Sciatic nerve (tissue), 2 donors: ENCODE measurements at regions not wholly inside any gene's neighbourhood (a gene's known extent, or its start where the extent isn't known, plus 50 kb on each side); places are given as distances from the start of the nearest gene placed in this dataset.

Experiments used
- ATAC-seq: fragments of 200-7000 bp; cut with Tn5 transposase; one replicate; pipeline ENCODE4 v1.9.1; 2020; ENCODE audit warnings: mild to moderate bottlenecking, moderate library complexity
- DNase-seq: peaks from one replicate; pipeline ENCODE4 v3.0.0-alpha.2; 2020; ENCODE audit warnings: low spot score
- intact Hi-C: fragments of 100-400 bp; cut with DNase I; formaldehyde crosslinking; loops from one replicate; pipeline ENCODE4 v1.14.2; 2022
- donor health status: DM: no; HTN: no; CAD: no.
- donor health status: DM: no; HTN: no; CAD: no.

GRCh38 chr13:111411151-111411858, 90.9 kb downstream of the TEX29 start:
- intact Hi-C loops = no loop called here
- ATAC-seq (no peak), DNase-seq (no peak)

GRCh38 chr13:111411919-111412650, 91.6 kb downstream of the TEX29 start:
- no peak for ATAC-seq
- DNase-seq = no peak

GRCh38 chr13:111413407-111414187, 93.2 kb downstream of the TEX29 start:
- ATAC-seq (no peak), DNase-seq (no peak)
- intact Hi-C loops = no loop called here

More at GRCh38 chr13:111411919-111412650, 91.6 kb downstream of the TEX29 start:
- intact Hi-C loops = no loop called here

- ATAC-seq (no peak), DNase-seq (no peak)
- intact Hi-C loops = no loop called here
These were observed 93.9 kb downstream of the TEX29 start for GRCh38 chr13:111414341-111414740.

- ATAC-seq (no peak), DNase-seq (no peak)
- intact Hi-C loops = no loop called here
These were observed 94.8 kb downstream of the TEX29 start for GRCh38 chr13:111415246-111415645.

- ATAC-seq = no peak
- DNase-seq = no peak
- intact Hi-C loops = no loop called here
These were observed 95.3 kb downstream of the TEX29 start for GRCh38 chr13:111415765-111416164.

GRCh38 chr13:111418101-111418500, 97.7 kb downstream of the TEX29 start:
- no peak for ATAC-seq
- intact Hi-C loops = no loop called here
- no peak for DNase-seq

- ATAC-seq (no peak), DNase-seq (no peak)
- intact Hi-C loops = no loop called here
These were observed 99.9 kb downstream of the TEX29 start for GRCh38 chr13:111420113-111420876.

GRCh38 chr13:111421216-111421615, 100.8 kb downstream of the TEX29 start:
- DNase-seq = no peak
- ATAC-seq = no peak
- intact Hi-C loops = no loop called here

GRCh38 chr13:111422348-111422747, 101.9 kb downstream of the TEX29 start:
- intact Hi-C loops = no loop called here
- no peak for ATAC-seq
- DNase-seq = no peak

GRCh38 chr13:111423168-111423785, 102.8 kb downstream of the TEX29 start:
- ATAC-seq (no peak), DNase-seq (no peak)
- intact Hi-C loops = no loop called here

GRCh38 chr13:111424134-111424533, 103.7 kb downstream of the TEX29 start:
- intact Hi-C loops = no loop called here
- ATAC-seq = no peak

GRCh38 chr13:111425326-111425725, 104.9 kb downstream of the TEX29 start:
- intact Hi-C loops = no loop called here
- DNase-seq (no peak), ATAC-seq (no peak)

More at GRCh38 chr13:111424134-111424533, 103.7 kb downstream of the TEX29 start:
- no peak for DNase-seq

GRCh38 chr13:111429064-111429558, 108.7 kb downstream of the TEX29 start:
- ATAC-seq (peak; percentile 48), DNase-seq (no peak)
- intact Hi-C loops = no loop called here

GRCh38 chr13:111431206-111431605, 110.8 kb downstream of the TEX29 start:
- no peak for ATAC-seq
- intact Hi-C loops = no loop called here
- DNase-seq = no peak

GRCh38 chr13:111434578-111435159, 114.2 kb downstream of the TEX29 start:
- DNase-seq = no peak
- intact Hi-C loops = no loop called here
- no peak for ATAC-seq

GRCh38 chr13:111436446-111436845, 116.0 kb downstream of the TEX29 start:
- no peak for DNase-seq
- intact Hi-C loops = no loop called here
- no peak for ATAC-seq

GRCh38 chr13:111437417-111437816, 117.0 kb downstream of the TEX29 start:
- ATAC-seq = no peak
- DNase-seq = no peak
- intact Hi-C loops = no loop called here
